HG02870 (cell line): ENCODE measurements at regions not wholly inside any gene's neighbourhood (a gene's known extent, or its start where the extent isn't known, plus 50 kb on each side); places are given as distances from the start of the nearest gene placed in this dataset.
A peak's percentile ranks its signal among the peaks of the same experiment; 100 is the strongest.
"Not testable (repeated sequence)": the region's sequence is repeated elsewhere in the genome, so short reads cannot be mapped to it uniquely, and the experiment has no call there.

Experiments used
- ATAC-seq: cut with Tn5 transposase; IDR thresholded peaks from one replicate; pipeline ENCODE4 v1.9.1; 2021; ENCODE audit warnings: mild to moderate bottlenecking, moderate library complexity; ENCODE audit not compliant: unreplicated experiment

DNA sequence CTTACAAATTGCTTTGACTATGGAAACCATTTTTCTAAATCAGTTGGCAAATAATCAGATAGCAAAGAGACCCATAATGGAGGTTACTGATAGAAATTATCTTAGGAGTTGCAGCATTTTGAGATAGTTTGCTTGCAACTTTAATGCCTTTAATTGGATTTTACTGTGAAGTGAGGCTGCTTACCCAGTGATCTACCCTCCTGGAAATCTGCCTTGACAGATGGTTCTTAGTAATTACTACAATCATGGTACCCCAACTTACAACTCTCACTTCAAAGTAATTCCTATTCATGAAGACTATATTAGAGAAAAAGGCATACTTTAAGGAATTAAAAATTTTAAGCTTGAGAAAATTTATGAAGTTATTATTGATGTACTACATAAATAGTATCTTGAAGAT, 1288.6 kb upstream of the CDH2 start:
- ATAC-seq = no peak

DNA sequence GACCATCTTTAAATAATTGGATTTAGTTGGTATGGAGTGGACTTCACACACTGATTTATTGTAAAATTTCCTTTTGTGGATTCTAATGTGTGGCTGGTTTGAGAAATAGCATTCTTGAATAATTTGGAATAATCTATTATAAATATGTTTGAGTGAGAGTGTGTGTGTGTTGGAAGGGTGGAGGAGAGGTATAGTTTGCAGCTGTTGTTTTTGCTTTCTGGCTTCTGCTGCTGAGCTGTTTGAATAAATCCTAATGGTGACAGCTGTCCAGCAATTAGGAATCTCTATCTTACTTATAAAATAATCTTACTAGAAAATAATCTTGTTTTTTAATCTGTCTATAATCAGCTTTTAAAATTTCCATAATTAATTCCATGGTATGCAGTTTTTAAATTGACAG, 1283.0 kb upstream of the CDH2 start:
- ATAC-seq = no peak

GRCh38 chr18:29457316-29457889, 1280.5 kb upstream of the CDH2 start:
- no peak for ATAC-seq

DNA sequence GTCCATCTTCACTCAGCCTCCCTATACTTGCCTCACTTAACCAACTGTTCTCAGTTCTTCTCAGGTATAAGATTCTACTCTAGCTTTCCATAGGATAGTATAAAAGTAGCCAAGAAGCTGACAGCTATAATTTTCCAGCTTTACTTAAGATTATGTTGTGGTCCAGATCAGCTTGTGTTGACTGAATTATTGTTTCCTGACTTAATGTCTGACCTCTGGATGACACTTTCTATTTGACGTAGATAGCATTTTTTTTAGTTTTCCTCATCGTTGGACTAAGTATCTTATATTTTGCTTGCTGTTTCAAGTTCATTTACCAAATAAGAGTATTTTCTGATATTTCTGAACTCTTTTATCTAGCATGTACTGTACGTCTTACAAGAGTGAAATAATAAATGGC, 1272.5 kb upstream of the CDH2 start:
- ATAC-seq = no peak

DNA sequence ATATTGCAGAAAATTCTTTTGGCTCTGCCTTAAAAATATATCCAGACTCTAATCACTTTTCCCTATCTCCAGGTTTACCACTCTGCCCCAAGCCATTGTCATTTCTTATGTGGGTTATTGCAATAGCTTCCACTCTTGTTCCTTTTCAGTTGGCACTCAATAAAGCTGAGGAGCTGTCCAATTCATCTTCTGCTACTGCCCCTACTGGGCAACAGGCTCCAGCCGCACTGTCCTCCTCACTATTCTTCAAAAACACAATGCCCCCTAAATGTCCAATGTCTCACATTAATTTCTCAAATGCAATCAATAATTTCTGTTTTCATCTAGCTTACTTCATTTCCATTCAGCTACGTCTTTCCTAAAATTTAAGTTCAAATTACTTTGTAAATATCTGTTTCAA, 1262.5 kb upstream of the CDH2 start:
- no peak for ATAC-seq

DNA sequence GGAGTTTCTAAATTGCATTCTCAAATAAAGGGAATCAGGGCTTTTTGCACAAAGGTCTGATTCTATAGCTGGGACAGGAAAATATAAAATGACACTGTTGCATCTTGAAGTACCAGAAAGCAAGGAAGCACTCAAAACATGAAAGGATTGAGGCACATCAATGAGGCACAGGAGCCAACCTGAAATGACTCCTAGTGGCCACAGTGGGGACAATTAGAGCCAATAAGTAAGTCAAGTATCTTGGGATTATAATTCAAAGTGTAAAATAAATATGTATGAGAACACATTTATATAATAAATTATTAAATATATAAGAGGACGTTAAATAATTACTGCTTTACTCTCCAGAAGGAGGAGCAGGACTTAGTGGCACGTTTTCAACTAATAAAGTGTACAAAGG, 1259.5 kb upstream of the CDH2 start:
- no peak for ATAC-seq

DNA sequence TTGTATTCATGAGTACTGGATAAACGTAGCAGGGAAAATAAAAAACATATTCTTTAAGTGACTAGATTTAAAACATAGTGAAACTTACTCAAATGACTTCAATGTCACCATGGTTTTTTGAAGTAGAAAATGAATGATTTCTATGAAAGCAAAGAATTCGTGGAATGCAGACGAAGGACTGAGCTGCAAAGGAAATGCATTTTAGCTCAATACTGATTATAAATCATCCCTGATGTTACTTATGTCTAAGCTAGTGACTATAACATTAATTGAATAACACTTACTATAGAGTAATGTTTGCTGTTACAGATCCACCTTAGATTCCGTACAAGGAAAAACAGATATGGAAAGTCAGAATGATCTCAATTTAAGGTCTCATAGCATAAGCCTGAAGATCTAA, 1257.7 kb upstream of the CDH2 start:
- no peak for ATAC-seq

- ATAC-seq = no peak
Measured at GRCh38 chr18:29430416-29430815, 1253.5 kb upstream of the CDH2 start.

DNA sequence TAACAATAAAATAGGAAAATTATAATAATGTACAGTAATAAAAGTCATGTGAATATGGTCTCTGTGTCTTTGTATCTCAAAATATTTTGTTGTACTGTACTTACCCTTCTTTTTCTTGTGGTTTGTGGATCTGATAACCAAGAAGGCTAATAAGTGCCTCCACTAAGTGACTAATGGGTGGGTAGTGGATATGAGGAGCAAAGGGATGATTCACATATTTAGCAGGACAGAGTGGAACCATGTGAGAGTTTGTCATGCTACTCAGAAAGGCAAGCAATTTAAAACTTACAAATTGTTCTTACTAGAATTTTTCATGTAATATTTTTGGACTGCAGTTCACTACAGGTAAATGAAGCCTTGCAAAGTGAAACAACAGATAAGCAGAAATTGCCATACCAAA, 1241.2 kb upstream of the CDH2 start:
- ATAC-seq = no peak

DNA sequence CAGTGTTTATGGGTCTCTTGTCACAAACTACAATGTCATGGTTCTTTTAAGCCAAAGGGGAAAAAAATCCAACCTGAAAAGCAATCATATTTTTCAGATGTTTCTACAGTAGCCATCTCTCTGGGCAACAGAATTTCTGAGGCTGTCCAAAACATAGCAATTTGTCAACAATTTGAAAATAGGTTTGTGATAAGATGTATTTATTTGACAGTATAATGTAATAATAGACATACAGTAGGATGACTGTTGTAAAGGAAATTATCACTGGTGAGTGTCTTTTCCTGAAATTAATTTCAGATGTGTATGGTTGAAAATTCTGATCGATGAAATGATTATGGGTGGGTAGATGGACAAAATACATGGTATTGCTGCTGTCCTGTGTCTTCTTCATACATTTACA, 1230.1 kb upstream of the CDH2 start:
- no peak for ATAC-seq

GRCh38 chr18:29397536-29397935, 1220.6 kb upstream of the CDH2 start:
- no peak for ATAC-seq

- peak; percentile 69 for ATAC-seq
Measured at GRCh38 chr18:29383311-29384273, 1206.7 kb upstream of the CDH2 start.

DNA sequence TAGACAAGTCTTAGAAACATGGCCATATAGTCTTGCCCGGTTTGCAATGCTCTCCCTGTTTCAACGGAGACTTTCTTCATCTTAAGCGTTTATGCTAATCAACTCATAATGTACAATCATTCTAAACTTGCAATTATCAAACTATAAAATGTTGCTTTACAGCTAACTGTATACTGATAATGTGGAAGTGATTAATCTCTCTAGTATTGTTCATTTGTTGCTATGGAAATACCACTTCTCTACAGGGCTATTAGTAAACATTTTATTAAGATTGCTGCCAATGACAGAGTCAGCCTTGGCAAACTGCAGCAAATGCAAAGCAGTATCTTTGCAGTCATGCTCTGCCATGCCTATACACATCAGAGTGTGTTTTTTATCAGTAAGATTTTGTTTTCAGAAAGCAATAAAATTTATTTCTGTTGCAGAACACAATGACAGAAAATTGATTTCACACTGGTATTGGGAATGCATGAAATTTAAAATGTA, 1201.8 kb upstream of the CDH2 start:
- ATAC-seq = no peak

- ATAC-seq = no peak
Measured at GRCh38 chr18:29377346-29377745, 1200.4 kb upstream of the CDH2 start.

DNA sequence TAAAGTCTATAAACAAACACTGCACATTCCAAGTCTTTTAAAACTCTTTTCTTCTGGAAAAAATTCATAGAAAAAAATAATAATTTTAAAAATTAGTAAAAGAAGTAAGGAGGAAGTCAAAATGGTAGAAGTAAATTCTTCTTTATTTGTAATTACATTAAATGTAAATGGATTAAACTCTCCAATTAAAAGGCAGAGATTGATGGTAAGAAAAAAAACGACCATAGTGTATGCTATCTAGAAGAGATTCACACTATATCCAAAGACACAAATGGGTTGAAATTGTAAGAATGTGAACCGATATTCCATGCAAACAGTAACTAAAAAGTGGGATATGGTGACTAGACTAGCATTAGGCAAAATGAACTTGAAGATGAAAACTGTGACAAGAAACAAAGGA, 1196.1 kb upstream of the CDH2 start:
- ATAC-seq = no peak

DNA sequence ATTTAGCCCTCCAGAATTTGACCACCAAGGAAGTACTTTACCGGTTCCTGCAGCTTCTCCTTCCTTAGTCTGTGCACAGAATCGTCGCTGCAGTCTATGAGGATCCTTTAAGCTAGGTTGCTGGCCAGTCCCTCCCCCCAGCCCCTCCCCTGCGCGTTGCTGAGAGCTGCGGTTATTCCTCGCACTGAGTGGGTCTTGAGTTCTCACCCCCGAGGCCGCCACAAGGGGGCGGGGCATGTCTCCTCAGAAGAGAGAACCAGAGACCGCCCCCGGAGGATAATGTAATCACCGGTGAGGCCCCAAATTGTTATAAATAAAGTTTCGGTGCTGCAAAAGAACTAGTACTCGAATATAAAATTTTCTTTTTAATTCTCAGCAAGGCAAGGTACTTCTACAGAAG, 1184.9 kb upstream of the CDH2 start:
- ATAC-seq = no peak

DNA sequence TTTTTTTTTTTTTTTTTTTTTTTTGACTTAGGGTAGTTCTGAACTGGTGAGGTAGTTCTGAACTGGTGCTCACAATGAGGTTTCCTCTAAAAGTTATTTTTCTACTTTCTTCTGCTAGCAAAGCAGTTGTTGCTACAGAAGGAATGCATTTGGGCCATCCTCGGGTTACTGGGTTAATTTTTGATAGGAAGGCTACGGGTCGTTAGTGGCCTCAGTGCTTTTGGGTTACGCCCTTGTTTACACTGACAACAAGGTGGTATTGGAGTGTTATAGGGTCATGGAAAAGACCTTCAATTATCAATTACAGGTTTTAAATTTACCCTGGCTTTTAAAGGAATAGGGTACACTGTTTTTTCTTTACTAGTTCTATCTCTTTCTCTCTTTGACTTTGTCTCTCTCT, 1183.7 kb upstream of the CDH2 start:
- ATAC-seq = not testable (repeated sequence)

- not testable (repeated sequence) for ATAC-seq
Measured at GRCh38 chr18:29359222-29359621, 1182.3 kb upstream of the CDH2 start.

GRCh38 chr18:29351171-29351570, 1174.2 kb upstream of the CDH2 start:
- no peak for ATAC-seq

GRCh38 chr18:29328932-29329331, 1152.0 kb upstream of the CDH2 start:
- ATAC-seq = no peak

DNA sequence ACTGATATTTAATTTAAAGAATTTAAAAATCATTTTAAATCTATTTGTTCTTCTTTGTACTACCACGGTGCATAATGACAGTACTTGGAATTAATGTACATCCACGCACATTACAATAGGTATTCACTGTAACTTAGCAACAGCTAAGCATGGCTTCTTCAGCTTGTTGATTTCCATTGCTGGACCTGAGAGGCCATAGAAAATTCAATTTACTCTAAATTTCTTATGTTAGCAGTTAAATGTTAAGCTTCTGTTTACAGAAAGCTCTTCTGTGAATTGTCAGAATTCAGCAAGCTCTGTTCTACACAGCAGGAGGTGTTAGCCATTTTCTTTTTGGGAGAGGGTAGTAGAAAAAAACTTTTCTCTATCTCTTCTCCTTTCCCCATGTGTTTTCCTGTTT, 1149.3 kb upstream of the CDH2 start:
- ATAC-seq = no peak

GRCh38 chr18:29321561-29321960, 1144.6 kb upstream of the CDH2 start:
- ATAC-seq = no peak
